ENCODE measurements at regions not wholly inside any gene's neighbourhood (a gene's known extent, or its start where the extent isn't known, plus 50 kb on each side); places are given as distances from the start of the nearest gene placed in this dataset.
"Not testable (repeated sequence)": the region's sequence is repeated elsewhere in the genome, so short reads cannot be mapped to it uniquely, and the experiment has no call there.

DNA sequence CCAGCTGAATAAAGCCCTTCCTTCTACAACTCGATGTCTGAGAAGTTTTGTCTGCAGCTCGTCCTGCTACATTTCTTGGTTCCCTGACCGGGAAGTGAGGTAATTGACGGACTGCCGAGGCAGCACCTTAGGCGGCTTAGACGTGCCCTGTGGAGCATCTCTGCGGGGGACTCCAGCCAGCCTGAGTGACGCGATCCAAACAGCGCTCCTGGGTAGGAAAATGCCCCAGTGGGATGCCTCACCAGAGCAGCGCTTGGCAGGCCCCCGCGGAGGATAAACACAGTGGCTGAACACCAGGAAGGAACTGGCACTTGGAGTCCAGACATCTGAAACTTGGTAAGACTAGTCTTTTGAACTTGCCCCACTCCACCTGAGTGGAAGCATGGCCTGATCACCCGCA is 737.3 kb downstream of the COL12A1 start:
- H2BK120ac ChIP-seq (ENCODE audit: low read depth, low read length): not testable (repeated sequence)
- WGBS (ENCODE audit: extremely low coverage, insufficient coverage, low lambda C conversion rate): no CpG with 5 or more reads among the region's 15 CpGs

DNA sequence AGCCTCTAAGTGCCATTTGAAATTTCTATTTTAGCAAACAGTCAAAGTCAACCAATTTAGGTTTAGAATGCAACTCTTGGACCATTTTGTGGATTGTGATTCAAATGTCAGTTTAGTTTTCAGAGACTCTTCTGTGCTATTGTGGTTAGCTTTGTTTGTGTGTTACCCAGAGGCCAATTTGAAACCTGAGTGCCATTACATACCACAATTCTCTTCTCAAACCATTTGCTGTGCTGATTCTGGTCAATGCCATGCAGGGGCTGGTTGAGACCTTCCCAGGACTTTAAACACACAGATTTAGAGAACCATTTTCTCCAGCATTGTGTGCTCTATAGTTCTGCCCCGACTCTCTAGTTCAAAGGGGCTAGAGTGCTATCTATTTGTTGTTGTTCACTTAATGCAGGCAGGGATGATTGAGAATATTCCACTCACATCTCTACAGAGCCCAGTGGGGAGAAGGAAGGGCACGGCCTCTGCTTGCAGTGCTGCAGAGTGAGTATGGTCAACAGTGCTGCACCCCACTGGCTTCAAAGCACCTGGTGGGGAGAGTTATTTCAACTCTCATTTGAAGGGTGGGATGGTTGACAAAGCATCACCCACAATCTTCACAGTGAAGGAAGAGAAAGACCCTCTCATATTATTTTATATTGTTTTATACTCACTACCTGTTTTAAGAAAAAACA is 738.2 kb downstream of the COL12A1 start:
- Histone ChIP-seq H3K4me2 (ENCODE audit: low read length) (no peak overlapping the region), H4K5ac (ENCODE audit: low read length) (no peak overlapping the region)

More for the DNA sequence above, 737.3 kb downstream of the COL12A1 start:
- H3K79me1 ChIP-seq (ENCODE audit: low read length); H4K5ac ChIP-seq (ENCODE audit: low read length); H3K4ac ChIP-seq (ENCODE audit: low read depth, low read length); H3K4me3 ChIP-seq (ENCODE audit: low read length); H3K56ac ChIP-seq (ENCODE audit: low read length); H3K27ac ChIP-seq (ENCODE audit: low read depth, low read length); H3K4me1 ChIP-seq (ENCODE audit: control insufficient read depth, low read depth, low read length); H3K23ac ChIP-seq (ENCODE audit: low read length); H4K8ac ChIP-seq (ENCODE audit: low read depth, low read length); H3K4me2 ChIP-seq (ENCODE audit: low read length); H2BK5ac ChIP-seq (ENCODE audit: low read length); H3K79me2 ChIP-seq (ENCODE audit: control insufficient read depth, insufficient read depth, low read length); H2AK5ac ChIP-seq (ENCODE audit: low read length); H3K27me3 ChIP-seq (ENCODE audit: insufficient read depth, low read length, poor library complexity); H3K9ac ChIP-seq (ENCODE audit: low read length); H3K18ac ChIP-seq (ENCODE audit: low read length); H2BK15ac ChIP-seq (replicated peaks; ENCODE audit: low read depth); DNase-seq; H3K36me3 ChIP-seq (ENCODE audit: control insufficient read depth, insufficient read depth, low read length): not testable (repeated sequence)

DNA sequence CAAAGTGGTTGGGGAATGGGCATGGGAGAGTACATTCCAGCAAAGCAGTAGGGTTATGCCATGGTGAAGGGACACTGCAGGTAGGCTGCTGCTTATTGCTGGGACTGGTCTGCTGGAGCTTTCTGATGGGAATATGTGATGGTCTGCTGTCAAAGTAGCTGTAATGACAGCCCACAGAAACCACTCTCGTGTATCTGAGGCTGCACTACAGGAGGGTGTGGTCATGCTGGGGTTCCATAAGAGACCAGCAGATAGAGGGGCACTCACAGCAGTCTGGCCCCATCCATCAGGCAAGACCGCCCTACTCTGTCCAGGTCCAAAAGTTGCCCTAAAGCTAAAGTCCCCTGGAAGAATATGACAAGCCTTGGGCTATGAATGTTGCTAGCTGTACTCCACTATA is 739.3 kb downstream of the COL12A1 start:
- Histone ChIP-seq H2AK5ac (ENCODE audit: low read length) (no peak overlapping the region), H2BK120ac (ENCODE audit: low read depth, low read length) (no peak overlapping the region), H2BK15ac (replicated peaks; ENCODE audit: low read depth) (no peak overlapping the region), H2BK5ac (ENCODE audit: low read length) (no peak overlapping the region), H3K4ac (ENCODE audit: low read depth, low read length) (no peak overlapping the region), H3K9ac (ENCODE audit: low read length) (no peak overlapping the region), H4K5ac (ENCODE audit: low read length) (no peak overlapping the region), H4K8ac (ENCODE audit: low read depth, low read length) (no peak overlapping the region), H3K4me3 (ENCODE audit: low read length) (no peak overlapping the region), H3K79me2 (ENCODE audit: control insufficient read depth, insufficient read depth, low read length) (no peaks in the 10 kb centered on the region), H3K27me3 (ENCODE audit: insufficient read depth, low read length, poor library complexity) (no peaks in the 10 kb centered on the region), H3K27ac (ENCODE audit: low read depth, low read length) (no peak overlapping the region), H3K18ac (ENCODE audit: low read length) (no peak overlapping the region), H3K56ac (ENCODE audit: low read length) (no peak overlapping the region), H3K4me2 (ENCODE audit: low read length) (no peak overlapping the region), H3K23ac (ENCODE audit: low read length) (no peak overlapping the region), H3K36me3 (ENCODE audit: control insufficient read depth, insufficient read depth, low read length) (no peaks in the 10 kb centered on the region), H3K4me1 (ENCODE audit: control insufficient read depth, low read depth, low read length) (no peaks in the 10 kb centered on the region), H3K79me1 (ENCODE audit: low read length) (no peaks in the 10 kb centered on the region)
- DNase-seq: no peak
- WGBS (ENCODE audit: extremely low coverage, insufficient coverage, low lambda C conversion rate): no CpG with 5 or more reads among the region's 2 CpGs

More for the DNA sequence above, 738.2 kb downstream of the COL12A1 start:
- Histone ChIP-seq H3K18ac (ENCODE audit: low read length) (no peak overlapping the region), H2AK5ac (ENCODE audit: low read length) (no peak overlapping the region), H2BK15ac (replicated peaks; ENCODE audit: low read depth) (no peak overlapping the region), H3K56ac (ENCODE audit: low read length) (no peak overlapping the region), H3K79me2 (ENCODE audit: control insufficient read depth, insufficient read depth, low read length) (no peaks in the 10 kb centered on the region), H3K4ac (ENCODE audit: low read depth, low read length) (no peak overlapping the region), H2BK120ac (ENCODE audit: low read depth, low read length) (no peak overlapping the region), H2BK5ac (ENCODE audit: low read length) (no peak overlapping the region), H3K9ac (ENCODE audit: low read length) (no peak overlapping the region), H3K27me3 (ENCODE audit: insufficient read depth, low read length, poor library complexity) (no peaks in the 10 kb centered on the region), H3K27ac (ENCODE audit: low read depth, low read length) (no peak overlapping the region), H3K79me1 (ENCODE audit: low read length) (no peaks in the 10 kb centered on the region), H4K8ac (ENCODE audit: low read depth, low read length) (no peak overlapping the region), H3K36me3 (ENCODE audit: control insufficient read depth, insufficient read depth, low read length) (no peaks in the 10 kb centered on the region), H3K4me1 (ENCODE audit: control insufficient read depth, low read depth, low read length) (no peaks in the 10 kb centered on the region), H3K4me3 (ENCODE audit: low read length) (no peak overlapping the region), H3K23ac (ENCODE audit: low read length) (no peak overlapping the region)
- DNase-seq: no peak
- WGBS (ENCODE audit: extremely low coverage, insufficient coverage, low lambda C conversion rate): no CpG with 5 or more reads among the region's 2 CpGs

DNA sequence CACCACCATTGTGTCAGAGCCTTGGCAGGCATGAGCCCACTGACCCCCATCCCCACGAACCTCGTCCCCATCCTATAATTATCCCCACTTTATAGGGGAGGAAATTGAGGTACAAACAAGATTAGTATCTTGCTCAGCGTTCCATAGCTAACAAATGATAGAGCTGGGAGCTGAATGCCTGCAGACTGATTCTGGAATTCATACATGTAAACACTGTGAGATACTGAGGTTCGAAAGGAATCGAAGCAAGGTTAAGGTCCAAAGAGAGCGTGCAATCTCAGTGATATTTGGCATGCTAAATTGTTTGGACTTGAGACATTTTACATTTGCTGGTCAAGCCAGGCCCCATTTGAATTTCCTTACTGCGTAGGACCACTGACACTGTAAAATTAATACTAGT is 746.6 kb downstream of the COL12A1 start:
- Histone ChIP-seq H3K4me1 (ENCODE audit: control insufficient read depth, low read depth, low read length) (no peaks in the 10 kb centered on the region), H3K4ac (ENCODE audit: low read depth, low read length) (no peak overlapping the region), H2AK5ac (ENCODE audit: low read length) (no peak overlapping the region), H3K4me3 (ENCODE audit: low read length) (no peak overlapping the region), H2BK15ac (replicated peaks; ENCODE audit: low read depth) (no peak overlapping the region), H3K23ac (ENCODE audit: low read length) (no peak overlapping the region), H3K56ac (ENCODE audit: low read length) (no peak overlapping the region), H4K5ac (ENCODE audit: low read length) (no peak overlapping the region), H2BK5ac (ENCODE audit: low read length) (no peak overlapping the region), H3K79me1 (ENCODE audit: low read length) (no peaks in the 10 kb centered on the region), H3K27me3 (ENCODE audit: insufficient read depth, low read length, poor library complexity) (no peaks in the 10 kb centered on the region), H2BK120ac (ENCODE audit: low read depth, low read length) (no peak overlapping the region), H3K18ac (ENCODE audit: low read length) (no peak overlapping the region), H3K79me2 (ENCODE audit: control insufficient read depth, insufficient read depth, low read length) (no peaks in the 10 kb centered on the region), H3K9ac (ENCODE audit: low read length) (no peak overlapping the region), H3K27ac (ENCODE audit: low read depth, low read length) (no peak overlapping the region), H4K8ac (ENCODE audit: low read depth, low read length) (no peak overlapping the region), H3K4me2 (ENCODE audit: low read length) (no peak overlapping the region), H3K36me3 (ENCODE audit: control insufficient read depth, insufficient read depth, low read length) (no peaks in the 10 kb centered on the region)
- DNase-seq: no peak
- WGBS (ENCODE audit: extremely low coverage, insufficient coverage, low lambda C conversion rate): no CpG with 5 or more reads among the region's 7 CpGs

DNA sequence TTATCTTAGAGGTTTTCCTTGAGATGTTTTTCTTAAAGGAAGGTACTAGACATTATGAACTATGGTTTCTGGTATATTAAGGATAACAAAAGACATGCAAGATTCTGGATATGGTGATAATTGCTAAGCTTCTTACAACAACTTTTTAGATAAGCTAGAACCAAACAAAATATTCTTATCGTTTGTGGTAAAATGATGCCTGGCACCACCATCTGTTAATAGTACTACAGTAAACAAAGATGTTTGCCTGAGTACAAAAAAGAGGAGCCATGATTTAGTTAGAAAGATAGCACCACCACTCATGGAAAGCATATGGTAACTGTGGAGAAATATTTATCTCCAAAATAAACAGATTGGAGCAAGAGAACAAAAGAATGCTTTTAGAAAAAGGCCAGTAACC is 747.3 kb downstream of the COL12A1 start:
- H3K4ac ChIP-seq (ENCODE audit: low read depth, low read length): no peak overlapping the region
- no peak overlapping the region for H3K18ac ChIP-seq (ENCODE audit: low read length)
- no peaks in the 10 kb centered on the region for H3K79me2 ChIP-seq (ENCODE audit: control insufficient read depth, insufficient read depth, low read length)
- WGBS (ENCODE audit: extremely low coverage, insufficient coverage, low lambda C conversion rate): no CpG with 5 or more reads among the region's 1 CpG
- no peaks in the 10 kb centered on the region for H3K27me3 ChIP-seq (ENCODE audit: insufficient read depth, low read length, poor library complexity)
- no peak overlapping the region for H3K23ac ChIP-seq (ENCODE audit: low read length)
- no peak overlapping the region for H2AK5ac ChIP-seq (ENCODE audit: low read length)
- no peak overlapping the region for H3K56ac ChIP-seq (ENCODE audit: low read length)
- no peak overlapping the region for H3K9ac ChIP-seq (ENCODE audit: low read length)
- no peak for DNase-seq
- H2BK15ac ChIP-seq (replicated peaks; ENCODE audit: low read depth): no peak overlapping the region
- H3K4me3 ChIP-seq (ENCODE audit: low read length): no peak overlapping the region
- H2BK120ac ChIP-seq (ENCODE audit: low read depth, low read length): no peak overlapping the region
- no peaks in the 10 kb centered on the region for H3K79me1 ChIP-seq (ENCODE audit: low read length)
- no peaks in the 10 kb centered on the region for H3K36me3 ChIP-seq (ENCODE audit: control insufficient read depth, insufficient read depth, low read length)
- H3K27ac ChIP-seq (ENCODE audit: low read depth, low read length): no peak overlapping the region
- no peak overlapping the region for H2BK5ac ChIP-seq (ENCODE audit: low read length)
- H3K4me1 ChIP-seq (ENCODE audit: control insufficient read depth, low read depth, low read length): no peaks in the 10 kb centered on the region
- H4K8ac ChIP-seq (ENCODE audit: low read depth, low read length): no peak overlapping the region
- H4K5ac ChIP-seq (ENCODE audit: low read length): no peak overlapping the region
- no peak overlapping the region for H3K4me2 ChIP-seq (ENCODE audit: low read length)

DNA sequence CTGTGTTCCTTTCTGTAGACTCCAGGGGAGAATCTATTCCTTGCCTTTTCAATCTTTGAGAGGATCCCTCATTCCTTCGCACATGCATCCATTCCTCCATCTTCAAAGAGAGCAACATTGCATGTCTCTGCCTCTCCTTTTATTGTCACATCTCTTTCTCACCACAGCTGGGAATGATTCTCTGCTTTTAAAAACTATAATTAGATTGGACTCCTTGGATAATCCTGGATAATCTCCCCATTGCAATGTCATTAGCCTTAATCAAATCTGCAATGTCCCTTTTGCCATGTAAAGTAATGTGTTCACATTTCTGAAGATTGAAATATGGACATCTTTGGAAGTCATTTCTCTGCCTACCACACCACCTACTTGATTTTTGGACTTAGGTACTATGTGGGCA is 750.1 kb downstream of the COL12A1 start:
- no peak overlapping the region for H3K18ac ChIP-seq (ENCODE audit: low read length)
- H4K5ac ChIP-seq (ENCODE audit: low read length): no peak overlapping the region
- no peak overlapping the region for H3K4me3 ChIP-seq (ENCODE audit: low read length)
- no peak overlapping the region for H3K4ac ChIP-seq (ENCODE audit: low read depth, low read length)
- H3K79me1 ChIP-seq (ENCODE audit: low read length): no peaks in the 10 kb centered on the region
- no peak overlapping the region for H2AK5ac ChIP-seq (ENCODE audit: low read length)
- no peak overlapping the region for H3K9ac ChIP-seq (ENCODE audit: low read length)
- no peaks in the 10 kb centered on the region for H3K27me3 ChIP-seq (ENCODE audit: insufficient read depth, low read length, poor library complexity)
- no peak overlapping the region for H3K27ac ChIP-seq (ENCODE audit: low read depth, low read length)
- H2BK15ac ChIP-seq (replicated peaks; ENCODE audit: low read depth): no peak overlapping the region
- H3K23ac ChIP-seq (ENCODE audit: low read length): no peak overlapping the region
- no CpG with 5 or more reads among the region's 1 CpG for WGBS (ENCODE audit: extremely low coverage, insufficient coverage, low lambda C conversion rate)
- H2BK120ac ChIP-seq (ENCODE audit: low read depth, low read length): no peak overlapping the region
- no peaks in the 10 kb centered on the region for H3K36me3 ChIP-seq (ENCODE audit: control insufficient read depth, insufficient read depth, low read length)
- no peak for DNase-seq
- no peaks in the 10 kb centered on the region for H3K4me1 ChIP-seq (ENCODE audit: control insufficient read depth, low read depth, low read length)
- H3K79me2 ChIP-seq (ENCODE audit: control insufficient read depth, insufficient read depth, low read length): no peaks in the 10 kb centered on the region
- H4K8ac ChIP-seq (ENCODE audit: low read depth, low read length): no peak overlapping the region
- no peak overlapping the region for H2BK5ac ChIP-seq (ENCODE audit: low read length)
- H3K56ac ChIP-seq (ENCODE audit: low read length): no peak overlapping the region
- no peak overlapping the region for H3K4me2 ChIP-seq (ENCODE audit: low read length)
